Hematopoietic multipotent progenitor cell treated with erythropoietin and hydrocortisone succinate and interleukin-3 and kit ligand, for 8 days (in vitro differentiated cells): ENCODE measurements at regions not wholly inside any gene's neighbourhood (a gene's known extent, or its start where the extent isn't known, plus 50 kb on each side); places are given as distances from the start of the nearest gene placed in this dataset.
"Not testable (repeated sequence)": the region's sequence is repeated elsewhere in the genome, so short reads cannot be mapped to it uniquely, and the experiment has no call there.

Experiments used
- DNase-seq: peaks from one replicate; pipeline ENCODE4 v3.0.0-alpha.2; 2015

- DNase-seq: no peak
These were observed 286.3 kb downstream of the FGFR2 start for GRCh38 chr10:121311812-121312443.

GRCh38 chr10:121312587-121312986, 285.7 kb downstream of the FGFR2 start:
- no peak for DNase-seq

- DNase-seq: no peak
These were observed 284.9 kb downstream of the FGFR2 start for GRCh38 chr10:121313119-121313875.

- DNase-seq: no peak
These were observed 281.8 kb downstream of the FGFR2 start for GRCh38 chr10:121316432-121316831.

GRCh38 chr10:121317374-121317773, 280.9 kb downstream of the FGFR2 start:
- DNase-seq: no peak

- no peak for DNase-seq
These were observed 276.2 kb downstream of the FGFR2 start for GRCh38 chr10:121322046-121322445.

DNA sequence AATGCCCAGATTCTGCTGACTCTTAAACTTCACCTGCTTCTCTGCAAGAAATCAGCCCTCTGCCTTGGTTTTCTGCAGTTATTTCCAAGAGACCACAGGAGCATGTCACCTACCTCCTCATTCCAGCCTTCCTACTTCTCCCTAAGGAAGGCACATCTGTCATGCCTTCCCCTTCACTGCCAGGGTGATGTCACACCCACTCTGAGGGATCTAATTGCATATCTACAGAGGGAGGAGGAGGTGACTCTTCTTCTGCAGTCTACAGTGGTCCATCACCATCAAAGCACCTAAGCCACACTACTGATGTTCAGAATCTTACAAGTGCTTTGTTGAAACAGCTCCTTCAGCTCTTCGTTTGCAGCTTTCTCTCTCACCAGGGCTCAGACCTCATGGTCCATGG, 275.5 kb downstream of the FGFR2 start:
- no peak for DNase-seq

- DNase-seq: no peak
These were observed 274.8 kb downstream of the FGFR2 start for GRCh38 chr10:121323443-121323842.

DNA sequence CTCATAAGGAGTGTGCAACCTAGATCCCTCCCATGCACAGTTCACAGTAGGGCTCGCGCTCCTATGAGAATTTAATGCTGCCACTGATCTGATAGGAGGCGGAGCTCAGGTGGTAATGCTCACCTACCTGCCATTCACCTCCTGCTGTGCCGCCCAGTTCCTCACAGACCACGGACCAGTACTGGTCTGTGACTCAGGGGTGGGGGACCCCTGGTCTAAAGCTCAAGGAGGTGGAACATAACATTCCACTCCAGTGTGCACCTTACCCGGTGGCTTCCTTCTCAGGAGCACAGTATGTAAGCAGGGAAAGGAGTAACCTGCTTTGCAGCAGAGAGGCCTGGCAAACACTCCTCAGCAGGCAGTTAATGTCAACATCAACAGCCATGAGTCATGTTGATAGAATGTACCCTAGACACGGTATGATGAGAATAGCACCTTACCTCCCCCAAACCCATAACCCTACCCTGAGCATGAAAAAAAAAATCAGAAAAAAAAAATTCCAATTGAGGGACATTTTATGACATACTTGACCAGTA, 273.5 kb downstream of the FGFR2 start:
- no peak for DNase-seq

DNA sequence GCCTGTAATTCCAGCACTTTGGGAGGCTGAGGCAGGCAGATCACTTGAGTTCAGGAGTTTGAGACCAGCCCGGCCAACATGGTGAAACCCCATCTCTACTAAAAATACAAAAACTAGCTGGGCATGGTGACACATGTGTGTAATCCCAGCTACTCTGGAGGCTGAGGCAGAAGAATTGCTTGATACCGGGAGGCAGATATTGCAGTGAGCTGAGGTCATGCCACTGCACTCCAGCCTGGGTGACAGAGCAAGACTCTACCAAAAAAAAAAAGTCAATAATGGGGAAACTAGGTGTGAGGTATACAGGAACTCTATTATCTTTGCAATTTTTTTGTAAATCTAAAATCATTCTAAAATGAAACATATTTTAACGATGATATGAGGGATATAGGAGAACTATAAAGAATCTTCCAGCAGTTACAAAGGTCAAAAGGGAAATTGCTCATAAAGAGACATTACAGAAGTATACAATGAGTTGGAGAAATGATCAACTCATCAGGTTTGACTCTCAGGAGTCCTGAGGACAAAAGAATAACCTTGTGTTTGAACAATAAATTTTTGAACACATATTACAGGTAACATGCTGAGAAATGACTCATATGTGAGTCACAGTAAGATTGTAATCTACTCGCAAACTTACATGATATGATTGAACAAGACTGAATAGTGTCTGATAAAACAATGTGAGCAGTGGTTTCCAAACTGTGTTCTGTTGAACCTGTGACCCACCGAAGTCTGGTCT, 272.6 kb downstream of the FGFR2 start:
- DNase-seq: no peak

DNA sequence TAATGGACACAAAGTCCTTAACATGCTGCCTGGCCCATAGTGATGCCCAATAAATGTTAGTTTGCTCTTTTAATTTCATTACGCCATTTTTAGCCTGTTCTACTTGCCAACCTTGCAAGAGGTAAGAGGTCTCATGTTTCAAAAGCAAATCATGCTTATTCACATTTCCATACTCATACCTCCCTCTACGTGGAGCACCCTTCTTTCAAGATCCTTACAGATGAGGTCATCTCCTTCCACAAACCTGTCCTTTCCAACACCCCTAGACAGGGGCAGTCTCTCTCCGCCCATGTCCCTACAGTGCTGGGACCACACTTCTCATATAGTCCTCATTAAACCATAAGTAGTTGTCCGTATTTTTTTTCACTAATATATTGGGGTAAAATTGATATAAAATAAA, 271.3 kb downstream of the FGFR2 start:
- no peak for DNase-seq

- no peak for DNase-seq
These were observed 270.5 kb downstream of the FGFR2 start for GRCh38 chr10:121327727-121328126.

DNA sequence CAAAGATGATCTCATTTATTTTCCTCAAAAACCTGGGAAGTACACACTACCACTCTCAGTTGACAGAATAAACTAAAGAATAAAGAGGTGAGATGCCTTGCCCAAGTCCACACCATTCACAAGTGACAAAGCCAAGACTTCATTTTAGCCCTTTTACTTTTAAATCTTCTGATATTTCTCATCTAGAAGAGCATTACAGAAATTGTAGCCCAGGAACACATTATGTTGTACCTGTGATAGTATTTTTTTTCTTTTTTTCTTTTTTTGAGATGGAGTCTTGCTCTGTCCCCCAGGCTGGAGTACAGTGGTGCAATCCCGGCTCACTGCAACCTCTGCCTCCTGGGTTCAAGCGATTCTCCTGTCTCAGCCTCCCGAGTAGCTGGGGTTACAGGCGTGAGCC, 268.6 kb downstream of the FGFR2 start:
- not testable (repeated sequence) for DNase-seq

DNA sequence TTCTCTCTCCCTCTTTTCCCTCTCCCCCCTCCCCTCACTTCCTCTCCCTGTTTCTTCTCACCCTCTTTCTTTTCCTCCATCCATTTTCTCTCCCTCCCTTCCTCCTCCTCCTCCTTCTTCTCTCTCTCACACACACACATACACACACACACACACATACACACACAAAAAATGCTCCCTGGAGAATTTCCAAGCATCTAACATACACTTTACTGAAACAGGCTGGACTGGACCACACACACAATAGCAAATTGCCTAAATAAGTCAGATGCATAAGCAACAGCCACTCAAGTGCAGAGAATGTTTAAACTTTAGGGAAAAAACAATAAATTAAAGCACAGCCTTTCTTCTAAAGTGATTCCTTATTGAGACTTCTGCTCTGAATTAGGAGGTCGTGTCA, 267.7 kb downstream of the FGFR2 start:
- DNase-seq: no peak

DNA sequence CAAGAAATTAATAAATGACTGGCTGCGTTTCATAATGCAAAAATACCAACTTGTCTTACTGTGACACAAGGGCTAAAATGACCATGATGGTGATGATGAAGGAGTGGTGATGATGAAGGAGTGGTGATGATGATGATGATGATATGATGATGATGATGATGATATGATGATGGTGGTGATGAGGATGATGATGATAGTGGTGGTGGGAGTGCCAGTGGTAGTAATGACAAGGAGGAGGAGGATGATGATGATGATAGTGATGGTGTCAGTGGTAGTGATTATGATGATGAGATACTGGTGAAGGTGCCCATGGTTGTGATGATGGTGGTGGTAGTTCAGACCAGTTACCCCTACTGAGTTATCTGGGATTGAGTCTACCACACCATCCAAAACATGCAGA, 265.9 kb downstream of the FGFR2 start:
- DNase-seq: no peak

- no peak for DNase-seq
These were observed 265.1 kb downstream of the FGFR2 start for GRCh38 chr10:121332829-121333765.

- no peak for DNase-seq
These were observed 262.8 kb downstream of the FGFR2 start for GRCh38 chr10:121335386-121335925.

DNA sequence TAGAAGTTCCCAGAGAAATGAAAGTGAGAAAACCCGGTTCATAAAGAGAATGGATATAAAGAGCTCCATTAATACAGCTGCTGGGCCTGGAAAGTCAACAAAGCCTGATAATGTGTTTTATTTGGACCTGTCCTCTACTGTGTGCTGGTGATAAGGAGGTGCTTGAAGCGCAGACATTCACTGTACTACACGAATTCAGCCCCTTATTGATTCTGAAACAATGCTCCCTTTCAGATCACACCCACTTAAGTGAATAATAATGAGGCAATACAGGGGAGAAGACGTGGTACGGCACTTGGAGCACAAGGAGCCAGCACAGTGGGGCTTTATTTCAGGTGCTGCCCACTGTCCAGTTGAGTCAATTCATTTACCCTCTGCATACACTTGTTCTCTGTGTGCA, 260.8 kb downstream of the FGFR2 start:
- DNase-seq: no peak

DNA sequence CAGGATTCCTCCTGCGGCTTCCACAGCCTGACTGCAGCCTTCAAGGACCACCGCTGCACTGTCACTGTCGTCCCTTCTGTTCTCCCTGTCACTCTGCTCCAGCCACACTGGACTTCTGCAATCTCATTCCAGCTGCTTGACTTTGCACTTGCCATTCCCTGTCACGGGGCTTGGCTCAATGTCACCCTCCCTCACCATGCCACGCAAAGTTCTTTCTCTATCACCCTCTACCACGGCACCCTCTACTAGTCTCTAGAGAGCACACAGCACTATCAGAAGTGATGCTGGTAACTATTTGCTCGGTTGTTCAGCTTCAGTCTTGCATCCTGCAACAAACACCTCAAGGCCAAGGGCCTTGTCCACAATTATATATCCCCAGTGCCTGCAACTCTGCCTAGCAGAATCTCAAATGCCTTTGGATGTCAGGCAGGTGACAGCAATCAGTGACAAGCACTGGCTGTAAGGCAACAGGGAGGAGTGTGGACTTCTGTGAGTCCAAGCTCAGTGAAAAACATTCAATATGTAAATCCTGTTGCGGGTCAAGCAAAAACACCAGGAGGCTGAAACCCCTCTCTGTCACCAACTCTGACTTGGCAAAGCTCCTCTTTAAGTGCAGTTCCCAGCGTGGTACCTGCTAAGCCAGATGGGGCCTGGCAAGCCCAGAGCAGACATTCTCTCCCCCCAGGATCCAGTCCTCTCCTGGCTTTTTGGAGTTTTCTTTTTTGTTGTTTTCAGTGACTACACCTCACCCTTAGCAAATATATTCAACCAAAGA, 259.9 kb downstream of the FGFR2 start:
- DNase-seq: no peak

DNA sequence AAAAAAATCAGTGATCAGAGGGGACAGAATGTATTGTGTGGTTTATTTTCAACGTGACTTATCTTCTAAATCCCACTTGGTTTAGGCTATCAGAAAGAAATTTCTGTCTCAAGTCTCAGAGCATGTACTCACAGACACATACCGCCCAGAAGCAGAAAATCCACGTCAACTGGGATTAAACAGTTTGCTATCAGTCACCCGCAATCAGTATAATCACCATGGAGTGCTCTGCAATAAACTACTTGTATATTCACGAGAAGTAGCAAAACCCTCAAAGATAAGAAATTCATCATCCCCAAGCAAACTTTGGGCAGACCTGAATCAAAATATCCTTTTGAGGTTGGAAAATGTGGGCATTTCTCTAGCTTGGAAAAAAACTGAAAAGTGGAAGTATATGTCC, 259.1 kb downstream of the FGFR2 start:
- DNase-seq: no peak

GRCh38 chr10:121340271-121340831, 257.9 kb downstream of the FGFR2 start:
- DNase-seq: no peak
